MM.1S (cell line): ENCODE measurements at regions not wholly inside any gene's neighbourhood (a gene's known extent, or its start where the extent isn't known, plus 50 kb on each side); places are given as distances from the start of the nearest gene placed in this dataset.

Experiments
- DNase-seq: peaks from one replicate; pipeline ENCODE4 v3.0.0-alpha.2; 2015
- H2AFZ ChIP-seq: fragments of 300-600 bp; sonication (generic); 2 replicates; pipeline ENCODE4 v1.6.0; 2016; ENCODE audit warnings: antibody characterized with exemption, low read length
- H3F3A ChIP-seq: fragments of 300-600 bp; sonication (generic); 2 replicates; pipeline ENCODE4 v1.6.1; 2016; ENCODE audit warnings: mild to moderate bottlenecking, antibody characterized with exemption, low read length, moderate library complexity, mixed read lengths; ENCODE audit not compliant: insufficient read depth
- H3K27ac ChIP-seq: fragments of 300-600 bp; sonication (generic); 2 replicates; pipeline ENCODE4 v1.5.1; 2016; ENCODE audit warnings: mild to moderate bottlenecking, low read length
- H3K27me3 ChIP-seq: fragments of 300-600 bp; sonication (generic); replicated peaks from 2 replicates; pipeline ENCODE4 v1.6.0; 2016; ENCODE audit warnings: low read length; ENCODE audit not compliant: insufficient read depth
- H3K36me3 ChIP-seq: fragments of 300-600 bp; sonication (generic); replicated peaks from 2 replicates; pipeline ENCODE4 v1.6.1; 2016; ENCODE audit warnings: mild to moderate bottlenecking, low read length, mixed read lengths; ENCODE audit not compliant: insufficient read depth
- H3K4me1 ChIP-seq: fragments of 300-600 bp; sonication (generic); 2 replicates; pipeline ENCODE4 v1.6.1; 2016; ENCODE audit warnings: low read length, mixed read lengths
- H3K4me2 ChIP-seq: fragments of 300-600 bp; sonication (generic); 2 replicates; pipeline ENCODE4 v1.6.0; 2016; ENCODE audit warnings: low read depth, low read length
- H3K4me3 ChIP-seq: fragments of 300-600 bp; sonication (generic); 2 replicates; pipeline ENCODE4 v1.5.1; 2016; ENCODE audit warnings: low read length, mixed read lengths
- H3K79me2 ChIP-seq: fragments of 300-600 bp; sonication (generic); 2 replicates; pipeline ENCODE4 v1.6.1; 2016; ENCODE audit warnings: mixed run types, low read length, mixed read lengths
- H3K9ac ChIP-seq: fragments of 300-600 bp; sonication (generic); 2 replicates; pipeline ENCODE4 v1.6.1; 2016; ENCODE audit warnings: low read length, mixed read lengths
- H3K9me2 ChIP-seq: fragments of 300-600 bp; sonication (generic); replicated peaks from 2 replicates; pipeline ENCODE4 v1.6.1; 2016; ENCODE audit warnings: mild to moderate bottlenecking, low read length, mixed read lengths; ENCODE audit not compliant: insufficient read depth
- H3K9me3 ChIP-seq: fragments of 300-600 bp; sonication (generic); replicated peaks from 2 replicates; pipeline ENCODE4 v1.6.1; 2016; ENCODE audit warnings: mild to moderate bottlenecking, low read length, mixed read lengths; ENCODE audit not compliant: insufficient read depth
- H4K20me1 ChIP-seq: fragments of 300-600 bp; sonication (generic); 2 replicates; pipeline ENCODE4 v1.6.1; 2016; ENCODE audit warnings: mild to moderate bottlenecking, low read length, moderate library complexity, mixed read lengths; ENCODE audit not compliant: insufficient read depth
- EZH2 ChIP-seq: fragments of 300-600 bp; sonication (generic); optimal IDR thresholded peaks from 2 replicates; pipeline ENCODE3; 2017; ENCODE audit warnings: low read depth, mild to moderate bottlenecking, antibody characterized with exemption, low read length, mixed read lengths
- EZH2phosphoT487 ChIP-seq: fragments of 300-600 bp; sonication (generic); IDR thresholded peaks from 2 replicates; pipeline ENCODE4 v1.6.1; 2018; ENCODE audit warnings: antibody characterized with exemption, low read length
- TF ChIP-seq, protein P1 (sequence below): fragments of 300-600 bp; sonication (generic); IDR thresholded peaks from 2 replicates; pipeline ENCODE4 v1.5.1; 2016; ENCODE audit warnings: antibody characterized with exemption, low read length, mixed read lengths

DNA sequence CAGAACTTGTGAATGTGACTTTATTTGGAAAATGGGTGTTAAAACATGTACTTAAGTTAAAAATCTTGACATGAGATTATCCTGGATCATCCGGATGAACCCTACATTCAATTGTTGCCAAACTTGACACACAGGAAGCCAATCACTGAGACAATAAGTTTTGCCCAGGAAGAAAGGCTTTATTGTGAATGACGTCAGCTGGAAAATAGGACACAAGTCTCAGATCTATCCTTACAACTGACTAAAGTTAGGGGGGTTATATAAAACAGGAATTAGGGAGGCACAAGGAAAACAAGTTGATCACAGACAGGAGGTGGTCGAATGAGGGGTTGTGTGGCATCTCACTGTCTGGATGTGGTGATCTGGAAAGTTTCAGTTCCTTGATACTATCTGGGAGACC, 126.9 kb downstream of the TTC8 start:
- H3K4me1 ChIP-seq = no peaks in the 10 kb centered on the region
- H4K20me1 ChIP-seq = no peaks in the 10 kb centered on the region
- H2AFZ ChIP-seq = no peak overlapping the region
- no peaks in the 10 kb centered on the region for H3F3A ChIP-seq
- no peak for DNase-seq
- no peaks in the 10 kb centered on the region for H3K9me2 ChIP-seq
- no peaks in the 10 kb centered on the region for H3K27me3 ChIP-seq
- TF ChIP-seq EZH2phosphoT487 = no peak
- TF ChIP-seq EZH2 = no peak
- TF ChIP-seq, protein P1, sequence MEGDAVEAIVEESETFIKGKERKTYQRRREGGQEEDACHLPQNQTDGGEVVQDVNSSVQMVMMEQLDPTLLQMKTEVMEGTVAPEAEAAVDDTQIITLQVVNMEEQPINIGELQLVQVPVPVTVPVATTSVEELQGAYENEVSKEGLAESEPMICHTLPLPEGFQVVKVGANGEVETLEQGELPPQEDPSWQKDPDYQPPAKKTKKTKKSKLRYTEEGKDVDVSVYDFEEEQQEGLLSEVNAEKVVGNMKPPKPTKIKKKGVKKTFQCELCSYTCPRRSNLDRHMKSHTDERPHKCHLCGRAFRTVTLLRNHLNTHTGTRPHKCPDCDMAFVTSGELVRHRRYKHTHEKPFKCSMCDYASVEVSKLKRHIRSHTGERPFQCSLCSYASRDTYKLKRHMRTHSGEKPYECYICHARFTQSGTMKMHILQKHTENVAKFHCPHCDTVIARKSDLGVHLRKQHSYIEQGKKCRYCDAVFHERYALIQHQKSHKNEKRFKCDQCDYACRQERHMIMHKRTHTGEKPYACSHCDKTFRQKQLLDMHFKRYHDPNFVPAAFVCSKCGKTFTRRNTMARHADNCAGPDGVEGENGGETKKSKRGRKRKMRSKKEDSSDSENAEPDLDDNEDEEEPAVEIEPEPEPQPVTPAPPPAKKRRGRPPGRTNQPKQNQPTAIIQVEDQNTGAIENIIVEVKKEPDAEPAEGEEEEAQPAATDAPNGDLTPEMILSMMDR = no peak
- no peak overlapping the region for H3K9ac ChIP-seq
- H3K4me2 ChIP-seq = no peak overlapping the region
- H3K9me3 ChIP-seq = no peaks in the 10 kb centered on the region
- no peaks in the 10 kb centered on the region for H3K36me3 ChIP-seq
- H3K79me2 ChIP-seq = no peaks in the 10 kb centered on the region
- no peak overlapping the region for H3K27ac ChIP-seq
- no peak overlapping the region for H3K4me3 ChIP-seq

DNA sequence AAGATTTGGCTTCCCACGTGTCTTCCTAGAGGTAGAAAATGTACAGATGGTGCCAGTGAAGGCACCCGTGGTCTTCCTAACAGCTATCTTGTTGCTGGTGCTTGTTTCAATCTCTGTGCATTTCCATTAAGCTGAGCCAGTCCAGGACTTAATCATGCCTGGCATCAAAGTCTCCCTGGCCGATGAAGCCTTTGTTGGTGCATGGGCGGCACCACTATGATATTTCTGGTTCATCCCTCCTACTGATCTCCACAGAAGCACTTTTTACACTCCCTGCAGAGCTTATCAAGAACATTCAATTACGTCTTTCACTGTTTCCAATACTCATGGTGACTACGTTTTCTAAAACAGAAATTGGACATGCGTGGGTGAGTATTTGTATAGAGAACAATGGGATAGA, 128.4 kb downstream of the TTC8 start:
- TF ChIP-seq, protein P1 = no peak
- TF ChIP-seq EZH2 (no peak), EZH2phosphoT487 (no peak)
- Histone ChIP-seq H3K4me3 (no peak overlapping the region), H3F3A (no peaks in the 10 kb centered on the region), H3K27me3 (no peaks in the 10 kb centered on the region), H3K9me2 (no peaks in the 10 kb centered on the region), H3K36me3 (no peaks in the 10 kb centered on the region), H3K9me3 (no peaks in the 10 kb centered on the region), H3K4me1 (no peaks in the 10 kb centered on the region), H3K9ac (no peak overlapping the region), H2AFZ (no peak overlapping the region), H3K79me2 (no peaks in the 10 kb centered on the region), H3K4me2 (no peak overlapping the region), H3K27ac (no peak overlapping the region), H4K20me1 (no peaks in the 10 kb centered on the region)
- DNase-seq = no peak

DNA sequence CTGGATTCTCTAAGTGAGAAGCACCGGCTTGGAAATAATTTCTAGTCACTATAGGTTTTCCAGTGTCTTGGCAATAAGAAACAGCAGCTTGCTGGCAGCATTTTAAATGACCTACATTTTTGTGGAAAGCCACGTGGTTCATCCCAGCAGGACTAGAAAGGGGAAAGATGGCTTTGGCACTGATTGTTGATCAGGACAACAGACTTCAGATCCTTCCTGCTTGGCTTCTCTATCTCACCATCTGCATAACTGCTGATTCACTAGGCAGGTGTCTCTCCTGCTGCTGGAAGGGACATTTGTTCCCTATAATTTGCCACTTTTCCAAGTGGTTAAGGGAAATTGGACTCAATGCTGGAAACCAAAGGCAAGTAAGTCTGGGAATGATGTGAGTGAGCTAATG, 131.0 kb downstream of the TTC8 start:
- no peak for TF ChIP-seq EZH2
- TF ChIP-seq, protein P1 = no peak
- TF ChIP-seq EZH2phosphoT487 = no peak
- no peak overlapping the region for H3K4me3 ChIP-seq
- H4K20me1 ChIP-seq = no peaks in the 10 kb centered on the region
- H3K4me2 ChIP-seq = no peak overlapping the region
- H3K27ac ChIP-seq = no peak overlapping the region
- no peaks in the 10 kb centered on the region for H3K9me2 ChIP-seq
- H3K27me3 ChIP-seq = no peaks in the 10 kb centered on the region
- H3K9ac ChIP-seq = no peak overlapping the region
- H3K9me3 ChIP-seq = no peaks in the 10 kb centered on the region
- H3K36me3 ChIP-seq = no peaks in the 10 kb centered on the region
- DNase-seq = no peak
- no peaks in the 10 kb centered on the region for H3K4me1 ChIP-seq
- H3K79me2 ChIP-seq = no peaks in the 10 kb centered on the region
- H2AFZ ChIP-seq = no peak overlapping the region
- H3F3A ChIP-seq = no peaks in the 10 kb centered on the region
